ENCODE measurements at regions not wholly inside any gene's neighbourhood (a gene's known extent, or its start where the extent isn't known, plus 50 kb on each side); places are given as distances from the start of the nearest gene placed in this dataset.

DNA sequence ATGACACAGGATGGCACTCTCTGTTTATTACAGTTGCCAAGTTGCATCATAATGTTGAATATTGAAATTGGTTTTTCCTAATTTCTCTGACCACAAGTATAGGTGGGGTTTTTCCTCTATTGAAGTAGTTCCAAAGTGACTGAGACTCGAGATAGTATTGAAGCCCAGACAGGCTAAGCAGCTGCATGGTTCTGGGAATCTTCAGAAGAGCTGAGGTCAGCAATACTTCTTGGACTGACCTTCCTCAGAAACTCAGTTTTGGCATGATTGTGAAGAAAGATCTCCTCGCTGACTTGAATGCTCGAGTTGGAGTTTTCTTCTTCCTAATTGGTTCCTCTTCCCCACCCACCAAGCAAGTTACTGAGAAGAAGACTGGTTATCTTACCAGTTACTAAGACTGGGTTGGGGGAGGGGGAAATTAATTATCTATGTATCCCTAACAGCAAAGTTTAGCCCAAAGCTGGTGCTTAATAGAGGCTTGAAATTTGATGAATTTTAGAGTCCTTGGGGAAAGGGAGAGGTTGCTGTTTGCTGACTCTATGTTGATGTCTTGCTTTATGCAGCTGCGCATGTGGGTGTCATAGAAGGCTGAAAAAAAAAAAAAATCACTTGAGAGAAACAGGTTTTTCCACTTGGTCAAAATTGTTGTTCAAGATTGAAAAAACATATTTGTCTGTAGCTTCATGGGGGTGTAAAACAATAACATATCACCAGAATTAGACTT is 91.1 kb downstream of the P2RY10 start:
- H3K4ac ChIP-seq (ENCODE audit: low read depth, low read length), result no peak overlapping the region
- no peak overlapping the region for H2BK12ac ChIP-seq (ENCODE audit: insufficient read length, low read depth, low read length)
- H2BK5ac ChIP-seq (ENCODE audit: insufficient read length, low read length), result no peak overlapping the region
- H3K27me3 ChIP-seq (ENCODE audit: insufficient read depth, low read length), result no peaks in the 10 kb centered on the region
- no peak overlapping the region for H2AK5ac ChIP-seq (ENCODE audit: insufficient read length, low read length)
- H3K23ac ChIP-seq (ENCODE audit: insufficient read length, low read depth, low read length), result no peak overlapping the region
- H3K56ac ChIP-seq (ENCODE audit: insufficient read length, low read depth, low read length), result no peak overlapping the region
- no peak overlapping the region for H3K9ac ChIP-seq (ENCODE audit: extremely low read depth, insufficient read length, low read length)
- H3K14ac ChIP-seq (ENCODE audit: insufficient read depth, low read length), result no peak overlapping the region
- H2AFZ ChIP-seq (ENCODE audit: low read length), result no peak overlapping the region
- no peaks in the 10 kb centered on the region for H3K9me3 ChIP-seq (ENCODE audit: control insufficient read depth, low read depth, low read length)
- no peak overlapping the region for H3T11ph ChIP-seq (ENCODE audit: low read length)
- no peak overlapping the region for H4K91ac ChIP-seq (ENCODE audit: insufficient read length, low read depth, low read length)
- H3K4me1 Mint-ChIP-seq, result no peaks in the 10 kb centered on the region
- H3K27ac Mint-ChIP-seq, result no peak overlapping the region
- no peaks in the 10 kb centered on the region for H3K79me1 ChIP-seq (ENCODE audit: insufficient read depth, low read depth, low read length, poor library complexity, severe bottlenecking)
- H4K5ac ChIP-seq (ENCODE audit: insufficient read length, low read depth, low read length), result no peak overlapping the region
- H3K27me3 Mint-ChIP-seq (ENCODE audit: low read depth), result no peaks in the 10 kb centered on the region; the same call in 1 of the 2 replicates
- no peak overlapping the region for H4K8ac ChIP-seq (replicated peaks; ENCODE audit: insufficient read length, low read depth, low read length)
- H3K4me1 ChIP-seq (ENCODE audit: insufficient read depth, low read length), result no peaks in the 10 kb centered on the region
- no peak for DNase-seq
- no peak overlapping the region for H3K4me3 Mint-ChIP-seq
- H2BK120ac ChIP-seq (ENCODE audit: low read depth, low read length, poor library complexity, severe bottlenecking), result no peak overlapping the region
- no peak overlapping the region for H3K18ac ChIP-seq (ENCODE audit: insufficient read length, low read depth, low read length)
- no peak overlapping the region for H3K27ac ChIP-seq (ENCODE audit: insufficient read length, low read depth, low read length)
- H3K23me2 ChIP-seq (ENCODE audit: insufficient read length, low read depth, low read length, poor library complexity, severe bottlenecking), result no peaks in the 10 kb centered on the region
- no peak overlapping the region for H3K4me2 ChIP-seq (ENCODE audit: insufficient read depth, insufficient read length, low read length)
- no peaks in the 10 kb centered on the region for H4K20me1 ChIP-seq (ENCODE audit: control insufficient read depth, insufficient read depth, insufficient read length)
- no CpG with 5 or more reads among the region's 4 CpGs for WGBS (ENCODE audit: extremely low coverage, insufficient read length, low lambda C conversion rate)
- no peak overlapping the region for H2BK15ac ChIP-seq (ENCODE audit: low read depth, low read length)
- TF ChIP-seq, protein P1, sequence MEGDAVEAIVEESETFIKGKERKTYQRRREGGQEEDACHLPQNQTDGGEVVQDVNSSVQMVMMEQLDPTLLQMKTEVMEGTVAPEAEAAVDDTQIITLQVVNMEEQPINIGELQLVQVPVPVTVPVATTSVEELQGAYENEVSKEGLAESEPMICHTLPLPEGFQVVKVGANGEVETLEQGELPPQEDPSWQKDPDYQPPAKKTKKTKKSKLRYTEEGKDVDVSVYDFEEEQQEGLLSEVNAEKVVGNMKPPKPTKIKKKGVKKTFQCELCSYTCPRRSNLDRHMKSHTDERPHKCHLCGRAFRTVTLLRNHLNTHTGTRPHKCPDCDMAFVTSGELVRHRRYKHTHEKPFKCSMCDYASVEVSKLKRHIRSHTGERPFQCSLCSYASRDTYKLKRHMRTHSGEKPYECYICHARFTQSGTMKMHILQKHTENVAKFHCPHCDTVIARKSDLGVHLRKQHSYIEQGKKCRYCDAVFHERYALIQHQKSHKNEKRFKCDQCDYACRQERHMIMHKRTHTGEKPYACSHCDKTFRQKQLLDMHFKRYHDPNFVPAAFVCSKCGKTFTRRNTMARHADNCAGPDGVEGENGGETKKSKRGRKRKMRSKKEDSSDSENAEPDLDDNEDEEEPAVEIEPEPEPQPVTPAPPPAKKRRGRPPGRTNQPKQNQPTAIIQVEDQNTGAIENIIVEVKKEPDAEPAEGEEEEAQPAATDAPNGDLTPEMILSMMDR (conservative IDR thresholded peaks at IDR 0.05), result no peak
- no peaks in the 10 kb centered on the region for H3K79me2 ChIP-seq (ENCODE audit: insufficient read depth, low read length)
- H3K36me3 Mint-ChIP-seq (ENCODE audit: insufficient read depth in 1 of 3, low read depth in 3 of 3), result peaks cover 2 to 10% (median 4%) of the 10 kb centered on the region in 3 experiments; a peak in 5 of 7 replicates
- H3K9me3 Mint-ChIP-seq, result peaks cover 74 to 79% of the 10 kb centered on the region in 2 experiments
- H2BK20ac ChIP-seq (ENCODE audit: low read depth, low read length, poor library complexity, severe bottlenecking), result no peak overlapping the region

All from H9 (cell line).